ENCODE measurements at regions not wholly inside any gene's neighbourhood (a gene's known extent, or its start where the extent isn't known, plus 50 kb on each side); places are given as distances from the start of the nearest gene placed in this dataset.

DNA sequence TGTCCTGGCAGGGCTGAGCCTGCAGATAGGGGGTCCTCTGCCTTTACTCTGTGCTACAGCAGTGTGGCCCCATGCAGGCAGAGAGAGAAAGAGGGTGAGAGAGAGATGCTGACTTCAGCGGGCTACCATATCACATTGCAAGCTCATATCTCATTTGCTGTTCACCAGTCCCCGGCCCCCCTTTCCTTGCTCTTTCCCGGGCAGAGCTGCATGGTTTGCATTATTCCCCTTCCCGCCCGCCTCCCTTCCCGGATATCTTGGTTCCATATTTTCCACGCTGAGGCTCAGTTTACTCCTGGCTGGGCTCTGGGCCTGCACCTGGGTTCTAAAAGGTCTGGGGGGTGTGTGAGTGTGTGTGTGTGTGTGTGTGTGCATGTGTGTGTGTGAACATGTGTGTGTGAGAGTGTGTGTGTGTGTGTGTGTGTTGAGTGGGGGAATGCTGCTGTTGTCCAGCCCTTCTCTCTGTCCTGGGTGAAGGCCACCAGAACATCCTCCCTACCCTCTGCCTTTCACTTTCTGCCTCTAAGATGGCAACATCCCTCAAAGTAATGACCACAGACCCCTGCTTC is 63.5 kb downstream of the PJA1 start:
- Histone ChIP-seq H4K20me1 (replicated peaks; ENCODE audit: control insufficient read depth, extremely low read depth, insufficient read depth, low read length) (no peaks in the 10 kb centered on the region), H3K4me1 (ENCODE audit: control insufficient read depth, extremely low read depth, insufficient read depth, low read length) (no peaks in the 10 kb centered on the region), H3K4me3 (replicated peaks in 1 of 3; ENCODE audit: insufficient read depth in 1 of 3, low read depth in 1 of 3, low read length in 3 of 3) (no peak overlapping the region), H3K9me3 (replicated peaks; ENCODE audit: control insufficient read depth, insufficient read depth, low read length) (no peaks in the 10 kb centered on the region), H3K79me2 (ENCODE audit: control insufficient read depth, insufficient read depth, low read length) (no peaks in the 10 kb centered on the region), H3K4me2 (ENCODE audit: insufficient read depth, low read length) (no peak overlapping the region), H3K27me3 (ENCODE audit: control insufficient read depth in 2 of 2, insufficient read depth in 2 of 2, low read length in 2 of 2) (no peaks in the 10 kb centered on the region), H2AFZ (ENCODE audit: low read depth, low read length) (no peak overlapping the region), H3K9me1 (replicated peaks; ENCODE audit: control insufficient read depth, extremely low read depth, insufficient read depth, low read length) (no peaks in the 10 kb centered on the region), H3K36me3 (ENCODE audit: control insufficient read depth in 2 of 2, extremely low read depth in 1 of 2, insufficient read depth in 2 of 2, low read length in 2 of 2) (no peaks in the 10 kb centered on the region), H3K9ac (replicated peaks; ENCODE audit: extremely low read depth, insufficient read depth, low read length) (no peak overlapping the region), H3K27ac (ENCODE audit: insufficient read depth, low read depth, low read length) (no peak overlapping the region)
- CTCF ChIA-PET: interaction anchor here (1.4 kb wide), 1 partner anchor 274 kb away, joined by 3 read pairs; no protein-coding TSS in a partner anchor
- dilution Hi-C loops (cut with MboI; ENCODE audit: extremely low pct_ligation_motif_present, low sequenced_read_pairs) (no loop called here), intact Hi-C loops (cut with micrococcal nuclease) (no loop called here)
- no peak for FAIRE-seq
- no peak for DNase-seq (ENCODE audit: low read depth, low spot score)
- POLR2A ChIA-PET: no interaction called here
- no TSS peak for BruUV-seq (replicated peaks)
- TF ChIP-seq GATA2 (IDR thresholded peaks at IDR 0.05; ENCODE audit: insufficient read depth, insufficient read length, low read depth, low read length) (no peak), MAX (IDR thresholded peaks at IDR 0.05; ENCODE audit: insufficient read depth, insufficient read length) (no peak), POLR2AphosphoS5 (IDR thresholded peaks at IDR 0.05; ENCODE audit: insufficient read depth, low read depth, low read length) (no peak), FOS (IDR thresholded peaks at IDR 0.05; ENCODE audit: borderline replicate concordance, insufficient read depth, low read length) (no peak), MYC (IDR thresholded peaks at IDR 0.05; ENCODE audit: low read depth, low read length) (no peak), EZH2 (IDR thresholded peaks at IDR 0.05; ENCODE audit: borderline replicate concordance, low read depth, low read length, severe bottlenecking) (no peak), JUN (IDR thresholded peaks at IDR 0.05; ENCODE audit: borderline replicate concordance, insufficient read depth, insufficient read length, low read depth) (no peak), POLR2A (IDR thresholded peaks at IDR 0.05; ENCODE audit: low read depth, low read length) (no peak)
- TF ChIP-seq, protein P1, sequence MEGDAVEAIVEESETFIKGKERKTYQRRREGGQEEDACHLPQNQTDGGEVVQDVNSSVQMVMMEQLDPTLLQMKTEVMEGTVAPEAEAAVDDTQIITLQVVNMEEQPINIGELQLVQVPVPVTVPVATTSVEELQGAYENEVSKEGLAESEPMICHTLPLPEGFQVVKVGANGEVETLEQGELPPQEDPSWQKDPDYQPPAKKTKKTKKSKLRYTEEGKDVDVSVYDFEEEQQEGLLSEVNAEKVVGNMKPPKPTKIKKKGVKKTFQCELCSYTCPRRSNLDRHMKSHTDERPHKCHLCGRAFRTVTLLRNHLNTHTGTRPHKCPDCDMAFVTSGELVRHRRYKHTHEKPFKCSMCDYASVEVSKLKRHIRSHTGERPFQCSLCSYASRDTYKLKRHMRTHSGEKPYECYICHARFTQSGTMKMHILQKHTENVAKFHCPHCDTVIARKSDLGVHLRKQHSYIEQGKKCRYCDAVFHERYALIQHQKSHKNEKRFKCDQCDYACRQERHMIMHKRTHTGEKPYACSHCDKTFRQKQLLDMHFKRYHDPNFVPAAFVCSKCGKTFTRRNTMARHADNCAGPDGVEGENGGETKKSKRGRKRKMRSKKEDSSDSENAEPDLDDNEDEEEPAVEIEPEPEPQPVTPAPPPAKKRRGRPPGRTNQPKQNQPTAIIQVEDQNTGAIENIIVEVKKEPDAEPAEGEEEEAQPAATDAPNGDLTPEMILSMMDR (IDR thresholded peaks at IDR 0.05; ENCODE audit: extremely low read depth in 1 of 2, insufficient read depth in 1 of 2, low read depth in 1 of 2, low read length in 2 of 2): no peak

Data from endothelial cell of umbilical vein (primary cell).